ENCODE measurements at regions not wholly inside any gene's neighbourhood (a gene's known extent, or its start where the extent isn't known, plus 50 kb on each side); places are given as distances from the start of the nearest gene placed in this dataset.
"Not testable (repeated sequence)": the region's sequence is repeated elsewhere in the genome, so short reads cannot be mapped to it uniquely, and the experiment has no call there.

DNA sequence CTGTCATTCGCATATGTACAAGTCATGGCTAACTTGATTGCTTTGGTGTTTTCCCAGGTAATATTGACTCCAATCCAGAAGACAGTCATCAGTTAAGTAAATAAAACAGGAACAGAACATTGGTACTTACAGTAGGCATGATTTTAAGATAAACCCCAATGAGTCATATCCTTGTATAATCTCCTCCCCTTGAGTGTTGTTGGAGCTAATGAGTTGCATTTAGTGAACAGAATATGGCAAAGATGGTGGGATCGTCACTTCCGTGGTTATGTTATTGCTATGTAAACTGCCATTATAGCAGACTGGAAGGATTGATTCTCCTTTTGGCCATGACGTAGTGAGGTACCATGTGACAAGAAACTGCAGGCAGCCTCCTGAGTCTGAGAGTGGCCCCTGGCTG, 102.2 kb downstream of the TMX1 start:
- DNase-seq (ENCODE audit: low read depth, low spot score), result no peak

DNA sequence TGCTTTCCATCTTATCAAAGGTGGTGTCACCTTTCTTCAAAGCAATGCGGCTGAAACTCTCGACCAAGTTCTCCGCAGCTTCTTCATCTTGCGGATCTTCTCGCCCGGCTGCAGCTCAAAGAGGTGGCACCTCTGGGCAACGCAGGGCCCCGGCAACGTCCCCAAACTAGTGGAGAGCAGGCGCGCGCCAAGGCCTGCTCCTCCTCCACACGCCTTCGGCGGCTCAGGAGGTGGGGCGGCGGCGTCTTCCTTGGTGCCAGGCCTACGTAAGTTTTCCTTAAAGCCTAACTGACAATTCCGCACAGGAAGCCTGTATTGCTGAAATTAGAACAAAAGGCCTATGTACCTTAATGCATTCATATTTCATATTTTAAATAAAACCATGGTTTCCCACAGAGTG, 112.0 kb downstream of the TMX1 start:
- no peak for DNase-seq (ENCODE audit: low read depth, low spot score)

DNA sequence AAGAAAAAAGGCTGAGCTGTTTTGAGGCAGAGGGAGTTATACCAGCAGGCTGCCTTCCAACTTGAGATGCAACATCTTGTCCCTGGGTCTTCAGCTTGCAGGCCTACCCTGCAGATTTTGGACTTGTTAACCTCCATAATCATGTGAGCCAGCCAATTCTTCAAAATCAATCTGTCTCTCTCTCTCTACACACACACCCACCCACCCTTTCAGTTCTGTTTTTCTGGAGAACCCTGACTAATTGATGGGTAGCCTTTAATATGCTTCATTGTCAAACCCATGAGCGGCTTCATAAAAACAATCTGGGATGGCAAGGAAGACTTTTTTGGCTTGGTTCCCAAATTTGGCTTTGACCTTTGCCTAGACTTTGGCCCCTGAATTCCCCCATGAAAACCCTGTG, 113.9 kb downstream of the TMX1 start:
- DNase-seq (ENCODE audit: low read depth, low spot score), result no peak

DNA sequence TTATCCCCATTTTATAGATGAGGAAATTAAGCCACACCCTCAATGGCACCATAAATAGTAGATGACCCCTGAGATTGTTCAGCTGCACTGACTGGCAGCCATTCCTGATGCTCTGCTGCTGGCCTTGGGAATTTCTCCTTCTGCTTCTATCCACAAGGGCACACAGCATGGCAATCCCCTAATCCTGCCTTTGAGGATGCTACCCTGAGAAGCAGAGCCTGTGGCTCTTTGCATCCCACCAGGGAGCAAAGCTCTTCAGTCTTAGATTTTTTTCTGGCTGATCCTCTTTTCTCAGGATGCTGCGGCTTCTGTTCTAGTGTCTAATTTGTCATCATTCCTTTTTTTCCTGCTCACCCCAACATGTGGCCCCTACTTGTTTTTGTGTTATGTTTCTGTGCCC, 114.8 kb downstream of the TMX1 start:
- no peak for DNase-seq (ENCODE audit: low read depth, low spot score)

DNA sequence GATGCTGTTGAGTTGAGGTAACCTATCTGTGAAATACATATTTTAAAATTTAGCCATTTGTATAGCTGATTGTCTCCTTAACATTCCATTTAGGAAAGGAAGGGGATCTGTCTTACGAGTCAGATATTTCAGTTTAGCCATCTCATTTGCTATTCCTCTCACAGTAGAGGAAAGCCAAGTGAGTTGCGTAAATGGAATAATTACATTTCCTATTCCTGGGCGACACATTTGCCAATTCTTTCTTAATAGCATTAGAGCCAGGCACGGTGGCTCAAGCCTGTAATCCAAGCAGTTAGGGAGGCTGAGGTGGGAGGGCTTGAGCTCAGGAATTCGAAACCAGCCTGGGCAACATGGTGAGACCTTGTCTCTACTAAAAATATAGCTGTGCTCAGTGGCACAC, 116.3 kb downstream of the TMX1 start:
- no peak for DNase-seq (ENCODE audit: low read depth, low spot score)

DNA sequence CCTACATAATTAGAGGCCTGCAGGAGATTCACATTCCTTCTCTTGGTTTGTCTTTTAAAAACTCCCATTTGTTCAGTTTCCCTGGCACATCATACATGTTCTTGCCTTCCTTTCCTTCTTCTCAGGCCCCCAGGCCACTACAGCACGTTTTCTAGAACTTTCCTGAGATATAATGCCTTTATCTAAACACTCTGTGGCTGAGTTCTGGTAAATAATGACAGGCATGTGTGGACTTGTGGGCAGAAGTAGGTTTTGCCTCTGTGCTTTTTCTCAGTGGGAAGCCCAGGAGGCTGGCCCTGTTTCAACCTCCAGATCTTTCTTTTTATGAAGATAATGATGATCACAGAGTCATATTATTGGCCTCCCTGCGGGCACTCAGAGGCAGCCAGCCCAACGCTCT, 117.2 kb downstream of the TMX1 start:
- peak; percentile 54 for DNase-seq (ENCODE audit: low read depth, low spot score)

DNA sequence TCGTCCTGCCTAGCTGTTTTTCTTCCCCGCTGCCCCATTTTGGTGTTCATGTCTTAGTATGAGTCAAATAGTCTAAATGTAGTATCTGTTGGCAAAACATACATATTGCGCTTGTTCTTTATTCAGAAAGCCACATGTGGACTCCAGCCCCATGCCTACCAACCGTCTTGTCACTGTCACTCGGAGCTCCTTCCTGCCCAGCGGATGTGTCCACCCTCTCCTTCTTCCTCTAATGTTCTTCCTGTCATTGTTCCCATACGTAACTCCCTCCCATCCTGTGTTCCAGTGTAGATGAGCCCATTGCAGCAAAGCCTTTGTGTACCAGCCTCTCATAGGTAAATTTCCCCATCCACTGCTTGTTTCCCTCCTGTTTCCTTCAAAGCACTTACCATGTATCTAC, 120.5 kb downstream of the TMX1 start:
- no peak for DNase-seq (ENCODE audit: low read depth, low spot score)

DNA sequence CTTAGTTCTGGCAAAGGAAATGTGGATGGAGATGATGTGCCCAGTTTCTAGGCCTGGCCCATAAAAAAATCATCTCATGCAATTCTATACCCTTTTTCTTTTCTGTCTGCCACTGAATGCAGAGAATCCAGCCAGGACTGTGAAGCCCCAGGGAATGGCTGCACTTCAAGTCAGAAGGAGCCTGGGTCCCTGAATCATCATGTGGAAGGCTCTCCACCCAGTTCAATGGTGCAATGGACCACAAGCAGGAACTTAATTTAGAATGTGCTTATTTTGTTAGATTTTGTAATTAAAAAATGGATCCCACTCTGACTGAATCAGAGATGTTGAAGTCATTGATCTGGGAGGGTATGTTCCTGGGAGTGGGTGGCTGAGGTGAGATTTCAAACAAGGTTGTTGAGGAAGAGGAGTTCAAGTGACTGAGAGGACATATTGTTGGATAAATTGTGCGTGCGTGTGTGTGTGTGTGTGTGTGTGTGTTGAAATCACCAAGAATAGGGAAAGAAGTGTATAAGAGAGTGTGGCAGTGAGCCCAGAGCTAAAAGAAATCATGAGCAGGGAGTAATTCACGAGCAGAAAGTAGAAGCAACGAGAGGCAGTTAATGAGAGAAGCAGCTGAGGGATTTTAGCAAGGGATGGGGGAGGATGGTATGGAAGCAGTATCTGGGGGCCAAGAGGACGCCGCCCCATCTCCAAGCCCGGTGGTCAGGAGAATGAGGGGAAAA, 125.4 kb downstream of the TMX1 start:
- no peak for DNase-seq (ENCODE audit: low read depth, low spot score)

DNA sequence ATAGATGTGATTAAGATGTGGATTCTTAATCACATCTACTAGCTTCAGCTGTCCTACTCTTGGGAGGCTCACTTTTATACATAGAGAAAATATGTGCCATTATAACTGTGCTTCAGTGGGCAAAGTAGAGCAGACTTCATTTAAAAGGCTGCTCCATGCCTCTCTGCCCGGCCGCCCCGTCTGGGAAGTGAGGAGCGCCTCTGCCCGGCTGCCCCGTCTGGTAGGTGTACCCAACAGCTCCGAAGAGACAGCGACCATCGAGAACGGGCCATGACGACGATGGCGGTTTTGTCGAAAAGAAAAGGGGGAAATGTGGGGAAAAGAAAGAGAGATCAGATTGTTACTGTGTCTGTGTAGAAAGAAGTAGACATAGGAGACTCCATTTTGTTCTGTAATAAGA, 126.4 kb downstream of the TMX1 start:
- DNase-seq (ENCODE audit: low read depth, low spot score), result not testable (repeated sequence)

DNA sequence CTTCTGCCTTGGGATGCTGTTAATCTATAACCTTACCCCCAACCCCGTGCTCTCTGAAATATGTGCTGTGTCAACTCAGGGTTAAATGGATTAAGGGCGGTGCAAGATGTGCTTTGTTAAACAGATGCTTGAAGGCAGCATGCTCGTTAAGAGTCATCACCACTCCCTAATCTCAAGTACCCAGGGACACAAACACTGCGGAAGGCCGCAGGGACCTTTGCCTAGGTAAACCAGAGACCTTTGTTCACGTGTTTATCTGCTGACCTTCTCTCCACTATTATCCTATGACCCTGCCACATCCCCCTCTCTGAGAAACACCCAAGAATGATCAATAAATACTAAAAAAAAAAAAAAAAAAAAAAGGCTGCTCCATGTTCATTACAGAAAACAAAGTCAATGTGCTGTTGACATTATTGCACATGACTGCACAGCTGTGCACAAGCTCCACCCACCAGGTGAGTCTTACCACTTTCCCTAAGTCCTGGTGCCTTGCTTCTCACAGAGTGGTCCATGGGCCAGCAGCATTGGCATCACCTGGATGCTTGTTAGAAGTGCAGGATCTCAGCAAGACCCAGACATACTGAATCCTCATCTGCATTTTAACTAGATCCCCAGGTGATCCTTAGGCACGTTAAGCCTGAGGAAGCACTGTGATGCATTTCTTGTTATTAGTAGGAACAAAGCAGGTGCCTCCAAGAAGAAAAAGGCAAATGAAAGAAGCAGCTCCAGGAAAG, 127.0 kb downstream of the TMX1 start:
- DNase-seq (ENCODE audit: low read depth, low spot score), result not testable (repeated sequence)

DNA sequence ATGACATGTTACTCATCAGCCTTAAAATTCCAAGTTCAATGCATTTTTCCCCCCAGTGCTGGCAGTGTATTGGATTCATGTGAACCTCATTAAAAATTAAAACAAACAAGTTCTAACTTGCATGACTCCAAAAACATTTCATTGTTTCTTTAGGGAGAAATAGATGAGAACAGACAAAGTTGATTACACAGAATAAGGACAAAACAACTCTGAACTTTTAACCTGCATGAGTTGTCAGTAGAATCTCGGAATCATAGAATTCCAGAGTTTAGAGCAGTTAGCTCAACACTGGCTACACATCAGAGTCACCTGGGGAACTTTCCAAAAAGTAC, 127.5 kb downstream of the TMX1 start:
- peak; percentile 7 for DNase-seq (ENCODE audit: low read depth, low spot score)

DNA sequence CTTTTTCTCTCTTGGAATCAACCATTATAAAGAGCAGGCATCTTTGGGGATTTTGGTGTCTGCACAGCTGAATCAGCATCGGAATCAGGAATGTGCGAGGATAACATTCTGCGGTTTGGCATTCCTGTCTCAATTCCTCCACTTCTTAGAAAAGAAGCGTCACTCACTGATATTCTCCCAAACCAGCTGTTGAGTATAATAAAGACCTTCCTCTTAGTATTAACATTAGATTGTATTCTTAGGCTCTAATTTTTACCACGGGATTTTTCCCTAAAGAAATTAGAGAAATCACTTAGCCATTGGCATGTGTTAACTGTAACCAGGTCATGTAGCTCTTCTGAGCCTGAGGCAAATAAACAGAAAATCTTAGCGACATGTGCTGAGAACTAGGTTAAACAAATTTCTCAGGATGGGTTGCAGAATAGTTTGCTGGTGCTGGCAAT, 128.7 kb downstream of the TMX1 start:
- DNase-seq (ENCODE audit: low read depth, low spot score), result peak; percentile 56

DNA sequence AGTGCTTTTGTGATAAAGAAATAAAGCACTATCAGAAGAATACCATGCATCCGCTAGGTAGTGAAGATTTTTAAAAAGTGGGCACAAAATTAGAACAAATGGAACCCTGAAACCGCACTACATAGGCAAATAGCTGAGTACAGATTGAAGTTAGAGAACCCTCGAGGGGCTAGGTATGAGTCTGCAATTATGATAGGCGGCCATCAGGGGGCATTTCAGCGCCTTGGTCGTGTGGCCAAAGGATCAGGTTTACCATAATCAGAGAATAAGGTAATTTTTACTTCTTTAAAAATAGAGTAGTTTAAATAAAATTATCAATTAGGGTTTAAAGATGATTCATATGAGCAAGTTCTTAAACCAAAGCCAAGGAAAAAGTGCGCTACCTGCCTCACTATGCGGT, 129.8 kb downstream of the TMX1 start:
- DNase-seq (ENCODE audit: low read depth, low spot score), result no peak

DNA sequence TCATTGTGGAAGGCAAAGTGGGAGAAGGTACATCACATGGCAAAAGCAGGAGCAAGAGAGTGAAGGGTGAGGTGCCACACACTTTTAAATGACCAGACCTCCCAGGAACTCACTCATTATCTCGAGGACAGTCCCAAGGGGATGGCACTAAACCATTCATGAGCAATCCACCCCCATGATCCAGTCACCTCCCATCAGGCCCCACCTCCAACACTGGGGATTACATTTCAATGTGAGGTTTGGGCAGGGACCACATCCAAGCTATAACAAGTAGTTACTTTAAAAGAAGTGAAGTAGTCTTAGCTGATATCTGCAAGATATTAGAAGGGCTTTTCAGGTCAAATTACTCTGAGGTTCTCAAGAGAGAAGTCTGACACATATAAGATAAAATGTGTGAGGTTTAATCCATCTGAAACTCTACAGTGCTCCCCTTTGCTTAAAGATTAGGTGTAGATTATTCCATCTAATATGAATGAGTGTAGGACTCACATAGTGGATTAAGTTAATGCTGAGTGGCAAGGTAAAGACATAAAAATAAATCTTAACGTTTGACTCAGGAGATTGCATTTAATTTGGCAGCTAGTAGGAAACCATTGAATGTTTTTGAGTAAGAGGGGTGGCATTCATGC, 130.8 kb downstream of the TMX1 start:
- no peak for DNase-seq (ENCODE audit: low read depth, low spot score)

DNA sequence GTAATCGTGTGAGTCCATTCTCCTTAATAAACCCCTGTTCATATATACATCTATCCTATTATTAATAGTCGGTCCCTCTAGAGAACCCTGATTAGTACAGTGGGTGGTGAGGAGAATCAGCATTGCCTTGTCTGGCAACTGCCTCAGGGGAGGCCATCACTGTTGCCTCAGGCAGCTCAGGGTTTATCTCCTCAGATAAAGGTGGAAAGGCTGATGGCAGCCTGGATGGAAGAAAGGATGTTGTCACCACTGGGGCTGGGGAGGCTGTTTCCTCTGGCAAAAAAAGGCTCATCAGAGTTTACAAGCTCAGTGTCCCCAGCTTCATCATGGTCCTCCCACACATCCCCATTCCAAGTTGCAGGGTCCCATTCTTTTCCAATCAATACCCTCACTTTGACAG, 137.1 kb downstream of the TMX1 start:
- DNase-seq (ENCODE audit: low read depth, low spot score), result not testable (repeated sequence)

DNA sequence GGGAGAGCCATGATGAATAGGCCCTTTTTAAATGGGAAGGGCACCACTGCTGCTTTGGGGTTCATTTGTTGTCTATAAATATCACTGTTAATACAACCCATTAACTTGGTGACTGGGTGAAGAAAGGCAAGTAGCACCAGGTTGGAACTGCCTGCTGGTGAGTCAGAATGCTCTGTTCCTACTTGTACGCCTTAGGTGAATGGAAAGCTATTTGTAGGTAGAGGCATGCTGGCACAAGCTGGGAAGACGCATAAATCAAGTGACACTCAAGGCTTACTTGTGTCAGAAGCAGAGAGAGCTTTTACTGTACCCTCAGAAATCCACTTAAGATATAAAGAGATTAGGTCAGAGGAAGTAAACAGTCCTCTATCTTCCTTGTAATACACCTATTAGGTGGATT, 142.5 kb downstream of the TMX1 start:
- no peak for DNase-seq (ENCODE audit: low read depth, low spot score)

DNA sequence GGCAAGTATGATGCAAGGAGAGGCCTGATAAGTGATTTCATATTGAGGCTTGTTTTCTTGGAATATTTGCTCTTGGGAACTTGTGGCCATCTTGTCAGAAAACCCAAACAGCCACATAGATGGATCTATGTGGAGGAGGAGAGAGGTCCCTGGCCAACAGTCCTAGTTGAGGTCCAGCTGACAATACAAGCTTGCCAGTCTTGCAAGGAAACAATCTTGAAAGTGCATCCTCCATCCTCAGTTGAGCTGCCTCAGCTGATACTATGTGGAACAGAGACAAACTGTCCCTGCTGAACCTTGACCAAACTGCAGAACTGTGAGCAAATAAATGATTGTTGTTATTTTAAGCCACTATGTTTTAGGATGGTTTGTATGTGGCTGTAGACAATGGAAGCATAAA, 146.4 kb downstream of the TMX1 start:
- DNase-seq (ENCODE audit: low read depth, low spot score), result no peak

DNA sequence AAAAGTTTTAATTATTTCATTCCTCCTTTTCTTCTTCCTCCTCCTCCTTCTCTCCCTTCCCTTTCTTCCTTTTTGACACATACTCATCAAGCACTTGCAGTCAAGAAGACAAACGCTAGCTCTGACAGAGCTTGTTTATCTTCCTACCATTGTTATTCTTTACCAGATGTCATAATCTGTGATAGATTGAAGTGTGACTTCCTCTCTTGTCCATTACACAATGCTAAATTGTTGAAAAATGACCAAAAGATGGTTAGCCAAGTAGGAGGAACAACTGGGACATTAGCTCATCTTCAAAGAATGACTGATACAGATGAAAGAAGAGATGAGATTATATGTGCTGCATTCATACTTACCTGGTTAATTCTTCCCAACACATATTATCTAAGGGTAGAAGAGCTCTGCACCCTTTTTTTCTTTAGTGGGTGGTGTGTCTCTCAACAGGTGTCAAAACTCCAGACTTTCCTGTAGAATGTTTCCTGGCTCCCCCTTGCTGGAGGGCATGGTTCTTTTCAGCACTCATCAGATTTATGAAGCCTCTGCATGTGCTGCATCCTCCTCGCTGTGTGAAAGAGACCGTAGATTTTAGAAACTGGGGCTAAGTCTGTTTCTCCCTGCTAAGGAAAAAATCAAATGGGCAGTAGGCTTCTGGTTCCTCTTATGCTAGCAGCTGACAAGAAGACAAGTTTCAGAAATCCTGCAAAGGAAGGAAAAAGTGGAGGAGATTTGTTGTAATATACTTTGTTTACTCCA, 147.1 kb downstream of the TMX1 start:
- DNase-seq (ENCODE audit: low read depth, low spot score), result no peak

DNA sequence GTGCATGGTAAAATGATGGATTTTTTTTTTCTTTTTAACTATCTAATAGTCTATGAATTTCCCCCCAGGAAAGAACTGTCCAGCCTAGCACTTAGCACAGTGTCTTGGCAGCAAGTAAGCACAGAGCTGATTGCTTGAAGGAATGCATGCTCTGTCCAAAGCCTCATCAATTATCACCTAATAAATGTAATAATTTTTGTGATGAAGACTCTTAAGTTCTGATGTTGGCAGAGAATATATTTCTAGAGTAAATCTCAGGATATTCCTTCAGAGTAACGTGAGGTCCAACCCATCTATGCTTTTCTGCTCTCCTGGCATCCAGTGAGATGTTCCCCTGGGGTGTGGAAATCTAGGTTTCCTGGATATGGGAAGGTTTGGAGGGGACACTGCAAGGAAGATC, 152.4 kb downstream of the TMX1 start:
- no peak for DNase-seq (ENCODE audit: low read depth, low spot score)

DNA sequence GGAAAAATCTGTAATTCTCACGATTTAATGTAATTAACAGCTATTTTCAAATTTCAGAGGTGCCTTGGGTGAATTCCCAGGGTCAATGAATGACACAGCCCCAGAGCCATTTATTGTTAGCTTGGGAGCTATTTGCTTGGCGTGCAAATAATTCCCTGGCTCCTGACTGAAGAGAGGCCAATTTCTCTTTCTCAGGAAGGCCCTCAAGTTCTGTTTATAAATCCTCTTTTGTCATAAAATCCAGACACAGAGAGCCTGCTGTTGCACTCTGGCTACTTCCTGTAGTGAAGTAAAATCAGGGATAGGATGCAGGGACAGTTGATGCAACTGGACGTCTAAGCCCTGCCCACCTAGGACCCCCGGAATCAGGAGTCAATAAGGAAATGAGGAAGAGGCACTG, 154.3 kb downstream of the TMX1 start:
- peak; percentile 8 for DNase-seq (ENCODE audit: low read depth, low spot score)

DNA sequence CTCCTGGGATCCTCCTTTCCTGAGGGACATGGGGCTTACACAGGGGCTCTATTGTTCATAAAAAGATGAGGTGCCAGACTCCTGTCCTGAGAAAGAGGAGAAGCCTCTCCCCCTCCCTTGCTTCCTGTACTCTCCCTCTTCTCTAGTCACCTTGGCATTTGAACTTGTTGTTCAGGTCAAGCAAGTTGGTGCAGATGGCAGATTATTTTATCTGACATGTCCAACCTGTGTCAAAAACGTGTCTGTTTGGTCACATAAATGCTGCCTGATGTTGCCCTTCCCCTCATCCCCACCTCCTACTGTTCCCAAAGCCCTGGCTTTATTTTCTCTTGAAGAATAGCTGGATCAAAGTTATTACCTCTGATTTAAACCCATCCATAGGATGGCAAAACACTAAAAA, 154.8 kb downstream of the TMX1 start:
- peak; percentile 4 for DNase-seq (ENCODE audit: low read depth, low spot score)

DNA sequence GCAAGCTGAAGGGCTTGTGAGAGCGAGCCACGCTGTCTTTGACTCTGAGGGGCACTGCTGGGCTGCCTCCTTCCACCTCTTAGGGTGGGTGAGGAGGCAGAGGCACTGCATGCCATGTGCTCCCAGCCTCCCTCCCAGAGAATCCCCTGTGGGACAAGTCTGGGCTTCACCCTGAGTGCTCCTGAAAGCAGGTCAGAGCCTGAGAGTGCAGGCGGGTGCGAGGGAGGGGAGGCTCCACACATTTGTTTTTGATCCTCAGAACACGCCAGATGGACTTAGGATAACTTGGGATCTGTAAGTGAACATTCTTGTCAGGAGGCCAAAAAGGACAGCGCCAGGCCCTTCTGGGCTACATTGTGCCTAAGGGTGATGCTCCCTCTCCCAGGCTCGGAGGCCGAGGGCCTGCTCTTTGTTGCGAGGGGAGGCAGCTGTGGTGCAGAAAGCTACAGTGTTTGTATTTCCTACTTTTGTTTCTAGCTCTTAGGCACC, 155.4 kb downstream of the TMX1 start:
- DNase-seq (ENCODE audit: low read depth, low spot score), result peak; percentile 69
